Right lung (tissue), 2 donors: ENCODE measurements at regions not wholly inside any gene's neighbourhood (a gene's known extent, or its start where the extent isn't known, plus 50 kb on each side); places are given as distances from the start of the nearest gene placed in this dataset.

Source experiments
- DNase-seq, 2 donors: peaks; one replicate each; pipeline ENCODE4 v3.0.0-alpha.2; 2013

DNA sequence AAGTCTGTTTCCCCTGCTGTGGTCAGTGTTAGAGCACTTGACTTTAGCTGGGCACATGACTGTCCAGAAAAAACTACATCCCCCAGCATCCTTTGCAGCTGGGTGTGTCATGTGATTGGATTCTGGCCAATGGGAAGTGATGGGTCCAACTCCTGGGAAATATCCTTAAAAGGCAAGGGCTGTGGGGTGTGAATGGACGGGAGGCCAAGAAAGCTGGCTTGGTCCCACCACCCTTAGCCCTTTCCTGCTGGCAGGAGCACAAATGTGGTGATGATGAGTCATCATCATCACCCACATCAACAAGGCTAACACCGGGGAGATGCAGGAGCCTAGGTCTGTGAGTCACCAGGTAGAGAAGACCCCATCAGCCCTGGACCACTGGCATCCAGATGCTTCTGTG is 341.7 kb downstream of the C16orf95 start:
- DNase-seq = peak in 1 of 2 donors; percentile 31

DNA sequence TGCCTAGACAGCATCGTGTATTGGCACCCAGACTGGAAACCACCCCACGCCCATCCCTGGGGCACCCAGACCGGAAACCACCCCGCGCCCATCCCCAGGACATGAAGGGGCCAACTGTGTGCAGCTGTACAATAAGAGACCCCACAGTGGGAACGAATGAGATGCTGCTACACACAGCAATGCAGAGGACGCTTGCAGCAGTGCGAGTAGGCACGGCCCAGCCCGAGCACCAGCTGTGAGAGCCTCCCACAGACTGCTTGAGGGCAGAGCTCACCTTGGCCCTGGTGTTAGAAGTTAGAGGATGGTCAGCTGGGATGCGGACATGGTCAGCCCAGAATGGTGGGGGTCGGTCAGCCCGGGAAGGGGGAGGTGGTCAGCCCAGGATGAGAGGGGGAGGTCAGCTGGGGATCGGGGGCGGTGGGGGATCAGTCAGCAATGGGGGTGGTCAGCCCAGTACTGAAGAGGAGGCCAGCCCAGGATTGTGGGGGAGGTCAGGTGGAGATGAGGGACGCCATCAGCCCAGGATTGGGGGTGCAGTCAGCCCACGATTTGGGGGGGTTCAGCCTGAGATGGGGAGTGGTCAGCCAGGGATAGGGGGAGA is 340.0 kb downstream of the C16orf95 start:
- DNase-seq = no peak

DNA sequence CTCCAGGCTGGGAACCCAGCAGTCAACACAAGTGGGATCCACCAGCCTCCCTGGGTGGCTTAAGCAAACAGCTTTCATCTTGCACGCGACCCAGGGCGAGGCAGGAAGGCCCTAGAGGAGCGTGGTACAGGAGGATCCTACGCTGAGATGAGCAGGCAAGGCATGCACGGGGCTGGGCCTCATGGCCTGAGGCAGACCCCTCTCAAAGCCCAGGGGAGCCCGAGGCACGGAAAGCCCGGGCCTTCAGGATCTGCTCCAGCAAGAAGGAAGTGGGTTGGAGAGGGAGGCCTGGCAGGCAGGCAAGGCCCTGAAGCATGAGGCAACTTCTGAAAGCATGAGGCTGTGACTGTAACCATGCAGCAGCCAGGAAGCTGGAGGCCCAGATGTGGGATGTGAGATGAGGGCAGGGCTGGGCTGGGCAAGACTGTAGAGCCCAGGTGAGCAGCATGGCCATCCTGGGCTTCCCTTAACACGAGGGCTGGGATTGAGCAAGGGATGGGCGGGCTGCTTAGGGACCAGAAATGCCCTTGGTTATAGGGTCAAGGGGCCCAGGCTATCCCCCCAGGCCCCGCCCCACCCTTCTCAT is 338.7 kb downstream of the C16orf95 start:
- DNase-seq = no peak

DNA sequence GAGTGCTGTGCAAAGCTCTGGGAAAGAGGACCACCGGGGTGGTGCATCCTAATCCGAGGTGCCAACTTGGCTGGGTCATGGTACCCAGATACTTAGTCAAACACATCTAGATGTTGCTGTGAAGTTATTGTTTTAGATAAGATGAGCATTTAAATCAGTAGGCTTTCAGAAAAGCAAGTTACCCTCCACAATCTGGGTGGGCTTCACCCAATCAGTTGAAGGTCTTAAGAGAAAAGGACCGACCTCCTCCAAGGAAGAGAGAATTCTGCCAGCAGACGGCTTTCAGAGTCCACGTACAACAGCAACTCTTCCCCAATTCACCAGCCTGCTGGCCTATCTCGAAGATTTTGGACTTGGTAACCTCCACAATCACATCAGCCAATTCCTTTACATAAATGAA is 338.1 kb downstream of the C16orf95 start:
- no peak for DNase-seq

DNA sequence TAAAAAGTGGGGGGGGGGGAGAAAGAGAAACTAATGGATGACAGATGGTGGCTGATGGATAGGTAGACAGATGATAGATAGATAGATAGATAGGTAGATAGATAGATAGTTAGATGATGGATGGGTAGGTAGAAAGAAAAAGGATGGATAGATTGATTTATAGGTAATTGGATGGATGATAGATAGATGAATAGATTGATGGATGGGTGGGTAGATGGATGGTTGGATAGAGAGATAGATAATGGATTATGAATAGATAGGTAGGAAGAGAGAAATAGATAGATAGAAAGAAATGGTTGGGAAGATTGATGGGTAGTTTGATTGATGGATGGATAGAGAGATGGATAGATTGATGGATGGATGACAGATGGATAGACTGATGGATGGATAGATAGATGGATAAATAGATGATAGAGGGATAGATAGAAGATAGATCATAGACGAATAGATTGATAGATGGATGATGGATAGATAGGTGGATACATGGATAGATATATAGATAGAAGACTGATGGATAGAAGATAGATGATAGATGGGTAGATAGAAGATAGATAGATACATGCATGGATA is 337.1 kb downstream of the C16orf95 start:
- no peak for DNase-seq

DNA sequence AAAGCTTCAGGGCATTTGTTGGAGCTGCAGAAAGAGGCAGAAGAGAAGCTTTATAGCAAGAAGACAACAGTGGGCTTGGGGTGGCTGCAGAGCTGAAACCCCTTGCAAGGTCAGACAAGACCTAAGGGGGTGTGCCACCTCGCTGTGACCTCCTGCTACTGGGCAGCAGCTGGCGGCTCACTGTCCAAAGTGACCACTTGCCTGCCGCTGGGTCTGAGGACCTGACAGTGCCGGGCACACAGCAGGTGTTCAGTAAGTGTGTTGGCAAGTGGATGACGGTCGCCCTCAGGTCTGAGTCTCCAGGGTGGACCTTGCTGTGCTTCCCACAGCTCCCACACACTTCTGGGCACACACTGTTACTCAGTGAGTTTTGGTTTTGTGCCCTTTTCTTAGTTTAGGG is 336.5 kb downstream of the C16orf95 start:
- DNase-seq = no peak

DNA sequence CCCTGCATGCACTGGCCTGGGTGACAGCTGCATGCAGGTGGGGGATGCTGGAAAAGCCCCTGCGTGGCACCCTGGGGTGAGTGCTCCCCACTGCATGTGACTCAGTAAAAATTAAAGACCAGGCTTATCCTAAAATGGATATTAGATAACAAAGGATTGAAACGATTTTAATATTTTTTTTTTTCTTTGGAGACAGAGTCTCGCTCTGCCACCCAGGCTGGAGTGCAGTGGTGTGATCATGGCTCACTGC is 334.9 kb downstream of the C16orf95 start:
- no peak for DNase-seq

DNA sequence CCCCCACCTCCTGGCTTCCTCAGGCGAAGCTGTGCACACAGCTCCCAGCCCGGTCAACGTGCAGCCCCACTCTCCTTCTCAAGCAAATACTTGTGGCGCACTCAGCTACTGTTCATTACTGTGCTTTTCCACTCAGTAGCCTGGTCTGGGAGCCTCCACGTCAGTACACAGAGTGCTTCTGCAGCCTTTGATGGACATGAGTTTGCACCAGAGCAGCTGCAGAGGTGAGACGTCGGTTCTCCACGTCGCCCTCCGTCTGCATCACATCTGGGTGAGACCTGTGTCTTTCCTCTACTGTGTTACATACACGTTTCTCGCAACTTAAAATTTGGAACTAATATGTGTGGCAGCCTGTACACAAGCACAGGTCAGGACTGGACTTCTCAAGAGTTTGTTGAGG is 334.3 kb downstream of the C16orf95 start:
- no peak for DNase-seq

DNA sequence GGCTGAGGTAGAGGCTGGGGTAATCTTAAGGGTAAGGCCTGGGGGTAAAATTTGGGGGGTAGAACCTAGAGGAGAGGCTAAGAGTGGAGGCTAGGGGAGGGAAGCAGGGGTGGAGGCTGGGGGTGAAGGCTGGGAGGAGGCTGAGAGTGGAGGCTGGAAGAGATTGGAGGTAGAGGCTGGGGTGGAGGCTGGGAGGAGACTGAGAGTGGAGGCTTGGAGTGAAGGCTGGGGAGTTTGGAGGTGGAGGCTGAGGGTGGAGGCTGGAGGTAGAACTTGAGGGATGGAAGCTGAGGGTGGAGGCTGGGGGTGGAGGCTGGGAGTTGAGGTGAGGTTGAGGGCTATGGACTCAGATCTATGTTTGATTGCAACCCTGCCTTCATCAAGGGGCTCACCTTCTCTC is 333.6 kb downstream of the C16orf95 start:
- no peak for DNase-seq

DNA sequence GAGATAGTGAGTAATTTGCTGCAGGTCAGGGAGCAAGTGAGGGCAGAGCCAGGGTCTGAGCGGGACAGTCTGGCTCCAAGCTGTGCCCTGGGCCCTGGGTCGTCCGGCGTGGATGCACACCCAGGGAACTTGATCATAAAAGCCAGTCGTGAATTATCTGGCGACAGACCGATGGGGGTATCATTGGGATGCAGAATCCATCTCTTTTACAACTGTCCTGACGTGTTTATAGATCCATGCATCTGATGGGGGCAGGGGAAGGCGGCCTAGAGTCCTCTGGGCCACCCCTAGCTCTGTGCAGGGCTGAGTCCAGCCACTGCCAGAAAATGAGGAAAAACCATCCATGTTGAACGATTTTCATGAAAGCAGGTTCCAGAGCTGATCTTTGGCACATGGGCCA is 332.8 kb downstream of the C16orf95 start:
- no peak for DNase-seq

DNA sequence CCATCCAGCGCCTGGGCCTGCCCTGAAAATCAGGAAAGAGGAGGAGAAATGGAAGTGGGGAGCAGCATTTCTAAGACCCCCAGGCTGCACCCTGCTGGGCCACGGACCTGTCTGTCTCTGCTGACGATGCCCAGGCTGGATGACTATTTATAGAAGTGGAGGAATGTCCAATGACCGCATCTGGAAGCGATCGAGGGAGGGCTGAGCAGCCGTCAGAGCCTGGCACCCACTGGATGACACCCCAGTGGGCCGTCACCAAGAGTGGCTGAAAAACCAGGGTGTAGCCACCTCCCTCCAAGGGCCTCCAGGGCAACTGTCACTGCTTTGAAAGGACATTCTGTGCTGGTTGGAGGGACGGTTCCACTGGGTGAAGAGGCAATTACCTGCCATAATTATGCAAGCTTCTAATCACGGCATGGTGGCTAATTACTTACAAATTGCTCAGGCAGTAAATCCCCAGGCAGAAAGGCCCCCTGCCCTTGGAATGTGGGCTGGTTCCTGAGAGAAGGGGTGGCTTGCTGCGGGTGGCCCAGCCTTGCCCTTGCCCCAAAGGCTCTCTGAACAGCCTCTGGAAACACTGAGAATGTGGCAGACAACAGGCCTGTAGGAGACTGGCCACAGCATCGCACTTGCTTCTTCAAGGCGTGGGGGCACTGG is 332.1 kb downstream of the C16orf95 start:
- no peak for DNase-seq

DNA sequence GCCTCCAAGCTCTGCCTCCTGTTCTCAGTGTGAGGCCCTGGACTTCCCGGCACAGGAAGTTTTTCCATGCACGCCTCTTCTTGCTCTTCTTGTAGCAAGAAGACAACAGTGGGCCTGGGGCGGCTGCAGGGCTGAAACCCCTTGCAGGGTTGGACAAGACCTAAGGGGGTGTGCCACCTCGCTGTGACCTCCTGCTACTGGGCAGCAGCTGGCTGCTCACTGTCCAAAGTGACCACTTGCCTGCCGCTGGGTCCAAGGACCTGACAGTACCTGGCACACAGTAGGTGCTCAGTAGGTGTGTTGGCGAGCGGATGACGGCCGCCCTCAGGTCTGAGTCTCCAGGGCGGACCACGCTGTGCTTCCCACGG is 331.6 kb downstream of the C16orf95 start:
- no peak for DNase-seq

DNA sequence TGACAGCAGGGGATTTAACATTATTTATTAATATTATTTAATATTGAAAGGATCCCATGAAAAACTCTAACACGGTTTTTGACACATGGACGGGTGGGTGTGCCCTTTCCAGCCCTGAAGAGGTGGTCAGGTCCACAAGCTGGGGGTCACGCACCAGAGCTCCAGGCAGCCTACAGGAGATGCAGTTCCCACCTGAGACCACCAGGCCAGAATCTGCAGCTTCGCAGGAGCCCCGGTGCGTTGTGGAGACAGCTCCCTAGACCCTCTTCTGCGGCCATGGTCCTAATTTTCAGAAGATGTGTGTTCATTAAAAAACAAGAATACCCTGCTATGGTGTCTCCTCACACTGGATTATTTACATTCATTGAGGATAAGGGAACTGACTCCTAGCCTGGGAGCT is 331.1 kb downstream of the C16orf95 start:
- no peak for DNase-seq

DNA sequence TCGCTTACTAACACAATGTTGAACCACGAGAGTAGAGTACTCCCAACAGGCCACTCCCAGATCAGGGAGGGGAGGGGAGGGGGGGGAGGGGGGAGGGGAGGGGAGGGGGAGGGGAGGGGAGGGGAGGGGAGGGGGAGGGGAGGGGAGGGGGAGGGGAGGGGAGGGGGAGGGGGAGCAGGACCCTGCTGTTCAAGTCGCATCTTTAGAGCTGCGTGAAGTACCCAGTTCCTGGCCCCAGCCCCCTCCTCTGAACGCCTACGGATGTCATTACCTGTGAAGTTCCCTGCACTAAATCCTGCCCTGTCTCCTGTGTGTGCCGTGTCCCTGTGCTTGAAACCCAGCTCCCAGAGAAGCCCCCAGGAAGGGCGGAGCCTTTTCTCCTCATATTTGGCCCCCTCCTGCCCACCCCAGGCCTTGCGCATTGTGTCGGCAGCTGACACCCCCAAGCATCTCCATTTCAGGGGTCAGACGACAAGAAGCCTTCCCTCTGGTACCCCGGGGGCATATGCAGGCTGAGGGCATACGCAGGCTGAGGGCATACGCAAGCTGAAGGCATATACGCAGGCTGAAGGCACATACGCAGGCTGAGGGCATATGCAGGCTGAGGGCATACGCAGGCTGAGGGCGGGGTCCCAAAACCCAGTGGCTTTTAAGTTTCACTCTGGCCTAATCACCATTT is 330.2 kb downstream of the C16orf95 start:
- no peak for DNase-seq

DNA sequence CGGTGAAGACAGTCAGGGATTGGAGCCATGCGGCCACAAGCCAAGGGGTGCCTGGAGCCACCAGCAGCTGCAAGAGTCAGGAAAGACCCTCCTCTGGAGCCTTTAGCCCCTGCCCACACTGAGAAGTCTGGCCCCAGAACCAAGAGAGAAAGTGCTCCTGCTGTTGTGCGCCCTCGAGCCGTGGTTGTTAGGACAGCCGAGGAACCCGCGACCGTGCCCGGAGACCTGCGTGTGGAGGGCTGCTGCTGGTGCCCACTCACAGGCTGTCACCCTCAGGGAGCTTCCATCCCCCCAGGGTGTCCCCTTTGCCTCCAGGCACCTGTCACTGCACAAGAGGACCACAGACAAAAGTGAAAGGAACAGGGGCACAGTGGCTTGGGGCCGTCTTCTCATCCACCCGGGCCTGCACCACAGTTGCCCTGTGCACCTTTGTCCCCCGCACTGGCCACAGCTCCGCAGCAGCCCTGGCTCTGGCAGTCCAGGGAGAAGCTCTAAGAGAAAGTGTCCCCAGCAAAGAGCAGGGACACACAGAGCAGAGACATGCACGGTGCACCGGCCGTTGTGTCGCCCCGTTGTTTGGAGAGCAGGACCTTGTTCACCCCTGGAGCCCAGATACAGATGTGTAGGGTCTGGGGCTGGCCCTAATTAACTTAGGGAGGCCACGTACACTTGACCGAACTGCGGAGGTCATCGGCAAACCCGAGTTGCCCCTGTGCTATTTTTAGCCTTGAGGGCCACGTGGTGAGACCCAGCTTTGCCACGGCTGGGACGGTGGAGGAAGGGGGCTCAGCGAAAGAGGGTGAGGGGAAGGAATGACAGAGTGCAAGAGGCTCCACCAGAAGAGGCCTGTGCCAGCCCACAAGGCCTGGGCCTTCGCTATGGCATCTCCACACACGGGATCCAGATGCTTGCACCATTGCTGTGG is 329.2 kb downstream of the C16orf95 start:
- DNase-seq = no peak

DNA sequence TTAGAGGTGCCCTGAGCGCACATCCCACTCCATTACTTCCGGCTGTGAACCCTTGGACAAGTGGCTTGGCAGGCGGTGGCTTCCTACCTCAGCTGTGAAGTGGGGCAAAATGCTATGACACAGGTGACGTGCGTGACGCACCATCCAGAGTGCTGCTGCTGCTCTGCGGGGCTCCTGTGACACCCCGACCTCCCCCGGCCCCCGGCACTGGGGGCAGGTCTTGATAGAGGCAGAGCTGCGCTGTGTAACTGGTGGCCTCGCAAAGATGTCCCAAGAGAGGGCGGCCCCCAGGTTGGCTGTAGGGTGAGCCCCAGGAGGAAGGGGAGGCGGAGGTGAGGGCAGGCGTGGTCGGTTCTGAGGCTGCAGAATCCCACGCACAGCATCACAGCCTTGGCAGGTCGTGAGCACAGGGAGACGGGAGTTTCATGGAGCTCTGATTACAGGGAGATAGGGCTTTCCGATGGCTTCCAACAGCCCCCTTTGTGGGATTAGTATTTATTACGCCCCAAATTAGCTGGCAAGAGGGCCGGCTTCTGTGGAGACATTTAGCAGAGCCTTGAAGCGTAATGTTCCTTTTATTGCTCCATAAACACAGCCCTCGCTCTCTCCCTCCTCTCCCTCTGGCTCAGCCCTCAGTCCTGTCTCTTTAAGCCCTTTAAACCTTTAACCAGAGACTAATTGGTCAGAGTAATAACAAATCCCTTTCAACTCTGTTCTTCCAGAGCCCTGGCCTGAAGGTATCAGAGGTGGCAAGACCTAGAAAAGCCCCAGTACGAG is 328.1 kb downstream of the C16orf95 start:
- no peak for DNase-seq

DNA sequence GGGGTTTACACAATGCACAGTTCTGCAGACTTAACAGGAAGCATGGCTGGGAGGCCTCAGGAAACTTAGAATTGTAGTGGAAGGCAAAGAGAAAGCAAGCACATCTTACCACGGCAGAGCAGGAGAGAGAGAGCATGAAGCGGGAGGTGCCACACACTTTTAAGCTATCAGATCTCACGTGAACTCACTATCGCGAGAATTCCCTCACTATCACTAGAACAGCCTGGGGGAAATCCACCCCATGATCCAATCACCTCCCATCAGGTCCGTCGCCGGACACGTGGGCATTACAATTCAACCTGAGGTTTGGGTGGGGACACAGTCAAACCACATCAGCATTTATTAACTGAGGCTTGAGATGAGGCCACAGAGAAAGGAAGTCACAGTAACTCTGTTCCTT is 326.7 kb downstream of the C16orf95 start:
- no peak for DNase-seq

DNA sequence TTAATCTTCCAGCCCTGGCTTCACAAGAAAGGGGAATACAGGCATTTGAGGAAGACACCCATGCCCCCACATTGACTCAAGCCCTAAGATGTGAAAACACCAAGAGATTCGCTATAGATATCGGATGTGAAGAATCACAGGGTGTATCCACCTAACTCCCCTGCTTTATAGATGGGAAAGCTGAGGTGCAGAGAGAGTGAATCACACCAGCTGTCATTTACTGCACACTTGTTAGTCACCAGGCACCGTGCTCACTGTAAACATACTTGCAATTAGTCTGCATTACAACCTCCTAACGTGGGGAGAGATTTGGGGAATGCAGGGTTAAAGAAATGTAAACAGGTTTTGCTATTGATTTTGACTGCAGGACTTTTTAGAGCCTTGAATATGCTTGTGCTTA is 325.5 kb downstream of the C16orf95 start:
- DNase-seq = no peak

DNA sequence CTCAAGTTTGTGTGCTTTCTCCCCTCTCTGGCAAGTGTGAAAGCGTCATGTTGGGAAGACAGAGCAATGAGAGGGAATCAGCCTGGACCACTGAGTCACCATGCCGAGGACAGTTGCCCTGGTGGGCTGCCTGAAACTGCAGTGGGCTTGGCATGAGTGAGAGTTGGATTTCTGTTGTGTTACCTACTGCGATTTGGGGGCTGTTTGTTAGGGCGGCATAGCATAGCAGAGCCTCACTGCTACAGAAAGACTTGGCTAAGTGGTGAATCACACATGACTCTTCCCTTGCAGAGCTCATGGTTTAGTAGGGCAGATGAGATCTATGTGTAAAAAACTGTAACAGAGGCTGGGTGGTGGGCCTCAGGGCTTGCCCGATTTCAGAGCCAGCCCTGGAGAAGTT is 324.6 kb downstream of the C16orf95 start:
- DNase-seq = no peak

DNA sequence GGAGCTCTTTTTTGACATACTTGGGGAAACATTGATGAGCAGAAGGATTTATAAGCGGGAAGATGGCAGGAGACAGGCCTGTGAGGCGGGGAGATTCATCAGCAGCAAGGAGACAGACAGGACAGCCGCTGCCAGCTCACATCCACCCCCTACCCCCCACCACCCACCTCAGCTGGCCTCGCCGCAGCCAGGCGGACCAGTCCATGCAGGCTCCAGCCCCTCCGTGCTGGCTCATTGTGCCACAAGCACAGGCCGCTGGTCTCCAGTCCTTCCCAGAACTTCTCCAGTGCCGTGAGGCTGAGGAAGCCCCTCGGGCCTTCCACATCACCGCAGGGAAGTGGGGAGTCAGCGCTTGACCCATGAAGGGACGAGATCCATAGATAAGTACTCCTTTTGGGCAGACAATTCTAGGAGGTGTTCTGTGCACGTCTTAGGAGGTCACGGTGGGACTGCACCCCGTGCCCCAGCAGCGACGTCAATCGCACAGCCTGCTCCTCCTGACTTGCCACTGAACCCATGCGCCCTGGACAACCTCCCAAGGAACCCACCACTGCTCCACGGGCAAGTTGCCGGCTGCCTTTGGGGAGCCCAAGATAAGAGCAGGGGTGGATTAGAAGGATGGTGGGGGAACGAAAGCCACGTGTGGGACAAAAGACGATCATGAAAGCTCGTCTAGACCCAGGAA is 323.6 kb downstream of the C16orf95 start:
- DNase-seq = no peak

DNA sequence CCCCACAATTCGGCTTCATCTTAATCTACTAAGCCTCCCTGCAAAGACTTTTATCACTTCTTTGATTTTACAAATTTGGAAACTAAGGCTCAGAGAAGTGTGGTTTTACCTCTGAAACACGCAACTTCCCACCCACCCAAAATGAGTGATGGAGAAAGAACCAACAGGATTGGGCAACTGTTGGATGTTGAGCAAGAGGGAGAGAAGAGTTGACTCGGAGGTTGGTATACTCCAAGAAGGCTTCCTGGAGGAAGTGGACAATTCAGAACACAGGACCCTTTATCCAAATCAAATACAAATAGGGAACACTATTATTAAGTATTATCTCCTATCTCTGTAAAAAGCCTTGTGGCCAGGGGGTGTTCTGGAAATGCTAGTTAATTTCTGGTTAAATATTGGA is 323.0 kb downstream of the C16orf95 start:
- DNase-seq = no peak
